SU-DHL-6 (cell line): ENCODE measurements at regions not wholly inside any gene's neighbourhood (a gene's known extent, or its start where the extent isn't known, plus 50 kb on each side); places are given as distances from the start of the nearest gene placed in this dataset.

Experiments used
- H2AFZ ChIP-seq: fragments of 200-600 bp; sonication (generic); 2 replicates; pipeline ENCODE4 v1.6.1; 2014; ENCODE audit warnings: low read depth, mild to moderate bottlenecking, moderate library complexity, mixed read lengths, antibody characterized with exemption, low read length; ENCODE audit not compliant: severe bottlenecking
- H3F3A ChIP-seq: fragments of 200-600 bp; shearing (Covaris generic); 2 replicates; pipeline ENCODE4 v1.6.0; 2016; ENCODE audit warnings: antibody characterized with exemption, mild to moderate bottlenecking; ENCODE audit not compliant: insufficient read depth
- H3K27ac ChIP-seq: fragments of 200-600 bp; sonication (generic); 2 replicates; pipeline ENCODE4 v1.5.1; 2016; ENCODE audit warnings: low read depth, mild to moderate bottlenecking, low read length, moderate library complexity, mixed read lengths
- H3K27me3 ChIP-seq: fragments of 200-600 bp; sonication (generic), shearing (Covaris generic); 2 replicates; pipeline ENCODE4 v1.6.0; 2014; ENCODE audit warnings: mild to moderate bottlenecking, low read length
- H3K36me3 ChIP-seq: fragments of 200-600 bp; sonication (generic); 2 replicates; pipeline ENCODE4 v1.6.1; 2014; ENCODE audit warnings: mild to moderate bottlenecking, low read length, mixed read lengths
- H3K4me2 ChIP-seq: fragments of 300-600, 200-600 bp; shearing (Covaris generic), sonication (generic); 2 replicates; pipeline ENCODE4 v1.6.0; 2014; ENCODE audit warnings: low read length, low read depth, mild to moderate bottlenecking; ENCODE audit not compliant: poor library complexity, severe bottlenecking
- H3K4me3 ChIP-seq: fragments of 200-600 bp; sonication (generic); 2 replicates; pipeline ENCODE4 v1.5.1; 2014; ENCODE audit warnings: antibody characterized with exemption, low read length, mild to moderate bottlenecking, mixed read lengths; ENCODE audit not compliant: insufficient read depth, poor library complexity, severe bottlenecking
- H3K79me2 ChIP-seq: fragments of 200-600 bp; sonication (generic); 2 replicates; pipeline ENCODE4 v1.6.1; 2014; ENCODE audit warnings: mild to moderate bottlenecking, low read length, moderate library complexity; ENCODE audit not compliant: insufficient read depth
- H3K9ac ChIP-seq: fragments of 200-600 bp; sonication (generic); 2 replicates; pipeline ENCODE4 v1.7.0; 2014; ENCODE audit warnings: mild to moderate bottlenecking, low read length
- H3K9me2 ChIP-seq: fragments of 200-600 bp; sonication (generic); replicated peaks from 2 replicates; pipeline ENCODE4 v1.6.1; 2014; ENCODE audit warnings: low read length; ENCODE audit not compliant: insufficient read depth
- H3K9me3 ChIP-seq: fragments of 200-600 bp; sonication (generic); 2 replicates; pipeline ENCODE4 v1.6.1; 2014; ENCODE audit warnings: low read length, mixed read lengths; ENCODE audit not compliant: insufficient read depth
- H4K20me1 ChIP-seq: fragments of 200-600 bp; sonication (generic); 2 replicates; pipeline ENCODE4 v1.6.1; 2014; ENCODE audit warnings: low read depth, mild to moderate bottlenecking, antibody characterized with exemption, low read length, moderate library complexity, mixed read lengths
- CTCF ChIP-seq: fragments of 200-600 bp; sonication (generic); IDR thresholded peaks from one replicate; pipeline ENCODE4 v1.5.1; 2017; ENCODE audit warnings: antibody characterized with exemption, mild to moderate bottlenecking, low read length, moderate library complexity; ENCODE audit not compliant: insufficient read depth, poor library complexity, severe bottlenecking
- EZH2phosphoT487 ChIP-seq: fragments of 200-600 bp; sonication (generic), shearing (Covaris generic); conservative IDR thresholded peaks from 2 replicates; pipeline ENCODE4 v1.6.1; 2018; ENCODE audit warnings: mild to moderate bottlenecking, antibody characterized with exemption, low read length, moderate library complexity, mixed read lengths

GRCh38 chr6:63154535-63154934 is 56.7 kb upstream of the FKBP1C start:
- no peak overlapping the region for H3K27ac ChIP-seq
- H3K4me2 ChIP-seq, result no peak overlapping the region
- H3K27me3 ChIP-seq, result no peaks in the 10 kb centered on the region
- TF ChIP-seq CTCF, result no peak
- TF ChIP-seq EZH2phosphoT487, result no peak
- no peaks in the 10 kb centered on the region for H4K20me1 ChIP-seq
- H3K36me3 ChIP-seq, result no peaks in the 10 kb centered on the region
- no peak overlapping the region for H2AFZ ChIP-seq
- no peaks in the 10 kb centered on the region for H3K9me3 ChIP-seq
- 0 out of 2 replicates have a peak, but pooled peaks cover 3% of the 10 kb centered on the region for H3K9me2 ChIP-seq
- no peaks in the 10 kb centered on the region for H3K79me2 ChIP-seq
- H3F3A ChIP-seq, result no peaks in the 10 kb centered on the region
- no peak overlapping the region for H3K9ac ChIP-seq
- no peak overlapping the region for H3K4me3 ChIP-seq
